DND-41 (cell line): ENCODE measurements at regions not wholly inside any gene's neighbourhood (a gene's known extent, or its start where the extent isn't known, plus 50 kb on each side); places are given as distances from the start of the nearest gene placed in this dataset.

Experiments
- ATAC-seq: fragments of 200-7000 bp; cut with Tn5 transposase; 3 replicates; pipeline ENCODE4 v1.9.1; 2021; ENCODE audit warnings: low read depth; ENCODE audit not compliant: insufficient read depth
- DNase-seq: peaks from one replicate; pipeline ENCODE4 v3.0.0-alpha.2; 2020
- H2AFZ ChIP-seq: 2 replicates; pipeline ENCODE4 v1.6.0; 2012; ENCODE audit warnings: low read depth, low read length
- H3K27ac ChIP-seq: 2 replicates; pipeline ENCODE4 v1.5.1; 2012; ENCODE audit warnings: low read length, inconsistent platforms
- H3K27me3 ChIP-seq: fragments of 200-600 bp; sonication (generic); 2 replicates; pipeline ENCODE4 v1.6.0; 2012; ENCODE audit warnings: low read length, mild to moderate bottlenecking, inconsistent platforms; ENCODE audit not compliant: insufficient read depth, poor library complexity
- H3K36me3 ChIP-seq: 2 replicates; pipeline ENCODE4 v1.5.1; 2012; ENCODE audit warnings: low read length, inconsistent platforms; ENCODE audit not compliant: insufficient read depth
- H3K4me1 ChIP-seq: 2 replicates; pipeline ENCODE4 v1.5.1; 2012; ENCODE audit warnings: mild to moderate bottlenecking, low read length; ENCODE audit not compliant: insufficient read depth
- H3K4me2 ChIP-seq: 2 replicates; pipeline ENCODE4 v1.6.0; 2012; ENCODE audit warnings: mild to moderate bottlenecking, moderate library complexity, low read length, inconsistent platforms; ENCODE audit not compliant: insufficient read depth
- H3K4me3 ChIP-seq, 2 experiments: fragments of 200-600 bp in 1 of 2; shearing (Covaris generic) in 1 of 2; 2 replicates each; pipeline ENCODE4 v1.5.1; 2012 to 2016; ENCODE audit warnings: inconsistent platforms in 2 of 2, low read length in 2 of 2, mild to moderate bottlenecking in 2 of 2, low read depth in 1 of 2, moderate library complexity in 1 of 2
- H3K79me2 ChIP-seq: 2 replicates; pipeline ENCODE4 v1.6.0; 2012; ENCODE audit warnings: low read length, inconsistent platforms; ENCODE audit not compliant: insufficient read depth
- H3K9ac ChIP-seq: 2 replicates; pipeline ENCODE4 v1.6.0; 2012; ENCODE audit warnings: low read depth, mild to moderate bottlenecking, inconsistent platforms, low read length, moderate library complexity
- H3K9me3 ChIP-seq: 2 replicates; pipeline ENCODE4 v1.5.1; 2012; ENCODE audit warnings: low read length, moderate library complexity, mild to moderate bottlenecking, inconsistent platforms; ENCODE audit not compliant: insufficient read depth, severe bottlenecking
- H4K20me1 ChIP-seq: 2 replicates; pipeline ENCODE4 v1.6.0; 2012; ENCODE audit warnings: low read length; ENCODE audit not compliant: insufficient read depth
- CTCF ChIP-seq: IDR thresholded peaks from 2 replicates; pipeline ENCODE4 v1.5.1; 2012; ENCODE audit warnings: borderline replicate concordance, low read length, moderate library complexity, mild to moderate bottlenecking; ENCODE audit not compliant: poor library complexity, severe bottlenecking; ENCODE audit errors: extremely low read depth
- EZH2 ChIP-seq: IDR thresholded peaks from 3 replicates; pipeline ENCODE4 v1.6.1; 2012; ENCODE audit warnings: borderline replicate concordance, low read depth, mild to moderate bottlenecking, moderate library complexity, low read length, inconsistent platforms; ENCODE audit not compliant: severe bottlenecking

DNA sequence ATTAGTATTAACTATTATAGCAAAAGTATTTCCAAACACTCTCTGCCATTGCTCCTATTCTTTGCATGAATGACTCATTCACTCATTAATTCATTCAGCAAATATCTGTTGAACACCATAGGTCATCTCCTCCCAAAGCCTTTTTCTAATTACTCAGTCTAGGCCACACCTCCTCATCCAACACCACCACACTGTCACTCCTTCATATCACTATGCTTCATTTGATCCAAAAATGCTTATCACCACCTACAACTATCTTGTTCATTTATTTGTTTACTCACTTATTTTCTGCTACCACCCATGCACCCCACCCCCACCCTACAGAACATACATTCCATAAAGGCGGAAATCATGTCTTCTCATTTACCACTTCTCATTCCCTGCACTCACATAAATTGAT lies 94.4 kb upstream of the TNFSF4 start:
- no peak overlapping the region for H2AFZ ChIP-seq
- H3K9me3 ChIP-seq = no peaks in the 10 kb centered on the region
- H3K4me2 ChIP-seq = no peak overlapping the region
- no peaks in the 10 kb centered on the region for H3K36me3 ChIP-seq
- no peaks in the 10 kb centered on the region for H3K27me3 ChIP-seq
- TF ChIP-seq CTCF = no peak
- no peak for TF ChIP-seq EZH2
- H3K9ac ChIP-seq = no peak overlapping the region
- H3K79me2 ChIP-seq = no peaks in the 10 kb centered on the region
- H4K20me1 ChIP-seq = no peaks in the 10 kb centered on the region
- H3K27ac ChIP-seq = no peak overlapping the region
- H3K4me1 ChIP-seq = peaks cover 11% of the 10 kb centered on the region
- ATAC-seq (no peak), DNase-seq (no peak)
- no peak overlapping the region for H3K4me3 ChIP-seq

DNA sequence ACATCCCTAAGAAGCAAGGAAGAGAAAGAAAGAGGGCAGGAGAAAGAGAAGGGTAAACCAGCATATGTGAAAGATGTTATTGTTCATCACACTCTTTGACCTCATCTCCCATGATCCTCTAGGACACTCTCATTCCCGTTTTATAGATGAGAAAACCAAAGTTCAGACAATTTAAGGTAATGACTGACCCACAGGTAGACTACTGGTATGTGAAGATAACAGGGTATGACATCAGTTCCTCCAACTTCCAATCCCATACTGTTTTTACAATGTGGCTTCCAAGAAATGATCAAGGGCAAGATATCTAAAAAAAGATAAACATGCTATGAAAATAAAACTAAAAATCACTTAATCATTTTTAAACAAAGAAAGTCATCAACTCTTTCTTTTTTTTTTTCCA lies 95.2 kb upstream of the TNFSF4 start:
- H3K4me2 ChIP-seq = no peak overlapping the region
- no peaks in the 10 kb centered on the region for H3K27me3 ChIP-seq
- no peak overlapping the region for H3K9ac ChIP-seq
- H3K4me3 ChIP-seq = no peak overlapping the region
- no peaks in the 10 kb centered on the region for H3K36me3 ChIP-seq
- H3K27ac ChIP-seq = no peak overlapping the region
- ATAC-seq (no peak), DNase-seq (no peak)
- peaks cover 11% of the 10 kb centered on the region for H3K4me1 ChIP-seq
- H3K79me2 ChIP-seq = no peaks in the 10 kb centered on the region
- no peaks in the 10 kb centered on the region for H4K20me1 ChIP-seq
- no peaks in the 10 kb centered on the region for H3K9me3 ChIP-seq
- H2AFZ ChIP-seq = no peak overlapping the region
- no peak for TF ChIP-seq CTCF
- no peak for TF ChIP-seq EZH2

DNA sequence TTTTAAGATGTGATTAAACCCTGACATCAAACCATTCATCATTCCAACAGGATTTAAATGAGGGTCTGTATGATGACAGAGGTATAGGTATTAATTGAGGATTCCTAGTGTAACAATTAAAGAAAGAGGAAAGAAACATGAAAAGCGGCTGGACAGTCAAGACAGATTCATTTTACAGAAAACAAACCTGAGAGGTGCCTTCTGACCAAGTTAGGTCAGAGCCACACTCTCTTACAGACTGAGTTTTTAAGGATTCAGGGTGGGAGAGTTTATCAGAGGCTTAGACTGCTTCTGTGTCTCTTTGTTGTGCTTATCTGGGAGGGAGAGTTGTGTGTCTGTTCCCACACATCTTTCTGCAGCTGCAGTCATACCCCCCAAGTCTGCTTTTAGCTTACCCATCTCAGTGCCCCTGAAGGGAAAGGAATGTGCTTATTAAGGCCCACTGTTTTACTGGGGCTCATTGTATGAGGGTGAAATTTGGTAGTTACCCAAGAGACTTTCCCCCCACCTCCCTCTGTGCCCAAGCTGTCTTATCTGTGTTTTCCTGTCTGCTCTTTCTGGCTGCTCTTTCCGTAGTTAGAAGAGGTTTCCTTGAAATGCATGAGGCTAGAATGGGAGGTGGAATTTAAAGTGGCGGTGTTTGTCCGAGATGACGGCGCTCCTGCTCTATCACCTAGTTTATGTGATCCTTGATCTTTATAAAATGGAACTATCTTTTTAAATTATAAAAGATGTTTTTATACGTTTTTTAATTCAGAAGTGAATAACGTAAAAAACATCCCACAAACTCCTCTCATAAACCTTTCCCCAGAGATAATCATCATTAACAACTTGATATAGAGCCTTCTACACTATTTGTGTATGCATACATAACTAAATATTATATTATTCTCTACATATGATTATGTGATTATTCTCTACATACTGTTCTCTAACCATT lies 96.0 kb upstream of the TNFSF4 start:
- peaks cover 7% of the 10 kb centered on the region for H3K4me1 ChIP-seq
- no peak for ATAC-seq
- no peak overlapping the region for H3K4me2 ChIP-seq
- TF ChIP-seq CTCF (no peak), EZH2 (no peak)
- H3K4me3 ChIP-seq = no peak overlapping the region
- no peaks in the 10 kb centered on the region for H3K9me3 ChIP-seq
- H3K27me3 ChIP-seq = no peaks in the 10 kb centered on the region
- H3K27ac ChIP-seq = no peak overlapping the region
- H2AFZ ChIP-seq = no peak overlapping the region
- H4K20me1 ChIP-seq = no peaks in the 10 kb centered on the region
- no peak overlapping the region for H3K9ac ChIP-seq
- H3K36me3 ChIP-seq = no peaks in the 10 kb centered on the region
- H3K79me2 ChIP-seq = no peaks in the 10 kb centered on the region
- no peak for DNase-seq
